ENCODE measurements at regions not wholly inside any gene's neighbourhood (a gene's known extent, or its start where the extent isn't known, plus 50 kb on each side); places are given as distances from the start of the nearest gene placed in this dataset. TPM values are rescaled to one million over a fixed set of nuclear protein-coding genes. Genes with fewer than 3 reads are reported as not detected.

DNA sequence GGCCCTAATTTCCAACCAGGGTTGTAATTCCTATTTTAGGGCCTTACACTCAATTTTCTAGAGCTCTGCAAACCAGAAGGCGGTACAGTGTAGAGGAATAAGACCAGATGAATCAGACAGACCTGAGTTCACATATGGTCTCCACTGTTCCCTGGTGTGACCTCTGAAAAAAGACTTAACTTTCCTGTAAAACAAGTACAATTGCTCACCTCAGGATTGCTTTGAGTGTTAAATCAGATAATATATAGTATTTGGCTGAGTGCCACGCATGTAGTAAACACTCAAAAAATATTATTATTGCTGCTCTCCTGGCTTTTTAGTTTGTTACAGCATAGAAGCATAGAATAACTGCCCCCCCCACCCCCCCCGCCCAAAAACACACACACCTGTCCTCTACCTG, 51.0 kb upstream of the STT3B start:
- no peak overlapping the region for H3K27ac ChIP-seq (ENCODE audit: low read depth)
- no peak overlapping the region for H3K4me2 ChIP-seq
- H3K9me2 ChIP-seq (ENCODE audit: insufficient read depth): 0 out of 2 replicates have a peak, but pooled peaks cover 2% of the 10 kb centered on the region
- Mint-ChIP-seq H3K27ac (no peak overlapping the region), H3K4me1 (peaks cover 10% of the 10 kb centered on the region), H3K9me3 (no peaks in the 10 kb centered on the region; the same call in 2 of the 3 replicates), H3K27me3 (ENCODE audit: insufficient read depth, low read depth, poor library complexity) (peaks cover 6% of the 10 kb centered on the region), H3K4me3 (no peak overlapping the region), H3K36me3 (ENCODE audit: low read depth) (no peaks in the 10 kb centered on the region)
- no peak overlapping the region for H3K4me3 ChIP-seq
- H3F3A ChIP-seq (replicated peaks; ENCODE audit: low read depth): no peaks in the 10 kb centered on the region
- no peaks in the 10 kb centered on the region; the same call in 1 of the 2 replicates for H3K4me1 ChIP-seq (ENCODE audit: insufficient read depth)
- ATAC-seq: no peak
- no peak overlapping the region for H2AFZ ChIP-seq
- no peak for DNase-seq (ENCODE audit: low spot score)
- H3K79me2 ChIP-seq (replicated peaks; ENCODE audit: insufficient read depth): no peaks in the 10 kb centered on the region
- no peaks in the 10 kb centered on the region for H3K36me3 ChIP-seq (ENCODE audit: insufficient read depth)
- H3K27me3 ChIP-seq (ENCODE audit: insufficient read depth): no peaks in the 10 kb centered on the region
- TF ChIP-seq POLR2AphosphoS5 (IDR thresholded peaks at IDR 0.05; ENCODE audit: low read depth): no peak
- no peak for TF ChIP-seq ZNF331 (CRISPR knock-in tag; IDR thresholded peaks at IDR 0.05; ENCODE audit: low read depth)
- no peaks in the 10 kb centered on the region for H4K20me1 ChIP-seq (replicated peaks; ENCODE audit: insufficient read depth)

DNA sequence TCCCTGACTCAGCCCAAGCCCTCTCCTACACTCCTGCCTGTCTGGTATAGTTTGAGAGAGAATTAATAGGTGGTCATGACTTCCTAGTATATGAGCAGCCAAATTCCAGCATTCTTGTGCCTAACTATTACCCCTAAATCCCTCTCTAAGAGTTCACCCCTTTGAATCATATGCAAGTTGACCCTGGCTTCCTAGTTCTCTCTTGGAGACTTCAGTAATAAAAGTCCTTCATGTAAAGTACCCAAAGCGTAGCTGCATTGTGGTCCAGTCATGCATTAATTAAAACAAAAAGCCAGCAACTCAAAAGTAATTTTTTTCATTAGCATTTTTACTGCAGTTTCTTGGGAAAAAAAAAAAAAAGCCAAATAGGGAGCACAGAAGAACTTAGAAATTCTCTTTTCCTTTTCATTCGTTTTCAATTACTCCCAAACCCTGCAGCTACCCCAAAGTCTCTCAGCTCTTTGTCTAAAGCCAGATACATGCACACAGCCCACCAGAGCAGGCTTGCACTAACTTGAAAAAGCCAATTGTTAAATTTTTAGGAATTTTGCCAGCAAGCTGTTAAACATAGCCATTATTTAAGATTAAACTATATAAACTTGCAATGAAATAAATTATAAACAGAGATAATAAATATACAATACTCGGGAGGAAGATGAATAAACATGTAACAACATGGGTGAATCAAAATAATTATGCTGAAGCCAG, 50.1 kb upstream of the STT3B start:
- H3K27ac Mint-ChIP-seq: no peak overlapping the region
- peaks cover 10% of the 10 kb centered on the region for H3K4me1 Mint-ChIP-seq
- H3K36me3 Mint-ChIP-seq (ENCODE audit: low read depth): no peaks in the 10 kb centered on the region
- H3K79me2 ChIP-seq (replicated peaks; ENCODE audit: insufficient read depth): no peaks in the 10 kb centered on the region
- H3K27ac ChIP-seq (ENCODE audit: low read depth): no peak overlapping the region
- no peak overlapping the region for H3K4me3 Mint-ChIP-seq
- H3K9me2 ChIP-seq (ENCODE audit: insufficient read depth): no peaks in the 10 kb centered on the region
- H4K20me1 ChIP-seq (replicated peaks; ENCODE audit: insufficient read depth): no peaks in the 10 kb centered on the region
- no peak for TF ChIP-seq STAT1 (IDR thresholded peaks at IDR 0.05; ENCODE audit: unreplicated experiment)
- no peak for TF ChIP-seq EZH2phosphoT487 (IDR thresholded peaks at IDR 0.05; ENCODE audit: unreplicated experiment)
- no peak for TF ChIP-seq NANOG (IDR thresholded peaks at IDR 0.05; ENCODE audit: borderline replicate concordance)
- TF ChIP-seq, protein P1, sequence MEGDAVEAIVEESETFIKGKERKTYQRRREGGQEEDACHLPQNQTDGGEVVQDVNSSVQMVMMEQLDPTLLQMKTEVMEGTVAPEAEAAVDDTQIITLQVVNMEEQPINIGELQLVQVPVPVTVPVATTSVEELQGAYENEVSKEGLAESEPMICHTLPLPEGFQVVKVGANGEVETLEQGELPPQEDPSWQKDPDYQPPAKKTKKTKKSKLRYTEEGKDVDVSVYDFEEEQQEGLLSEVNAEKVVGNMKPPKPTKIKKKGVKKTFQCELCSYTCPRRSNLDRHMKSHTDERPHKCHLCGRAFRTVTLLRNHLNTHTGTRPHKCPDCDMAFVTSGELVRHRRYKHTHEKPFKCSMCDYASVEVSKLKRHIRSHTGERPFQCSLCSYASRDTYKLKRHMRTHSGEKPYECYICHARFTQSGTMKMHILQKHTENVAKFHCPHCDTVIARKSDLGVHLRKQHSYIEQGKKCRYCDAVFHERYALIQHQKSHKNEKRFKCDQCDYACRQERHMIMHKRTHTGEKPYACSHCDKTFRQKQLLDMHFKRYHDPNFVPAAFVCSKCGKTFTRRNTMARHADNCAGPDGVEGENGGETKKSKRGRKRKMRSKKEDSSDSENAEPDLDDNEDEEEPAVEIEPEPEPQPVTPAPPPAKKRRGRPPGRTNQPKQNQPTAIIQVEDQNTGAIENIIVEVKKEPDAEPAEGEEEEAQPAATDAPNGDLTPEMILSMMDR (conservative IDR thresholded peaks at IDR 0.05; ENCODE audit: low read depth in 2 of 2): no peak
- H3F3A ChIP-seq (replicated peaks; ENCODE audit: low read depth): no peaks in the 10 kb centered on the region
- H3K36me3 ChIP-seq (ENCODE audit: insufficient read depth): no peaks in the 10 kb centered on the region
- no peaks in the 10 kb centered on the region; the same call in 2 of the 3 replicates for H3K9me3 Mint-ChIP-seq
- H2AFZ ChIP-seq: no peak overlapping the region
- no peak overlapping the region for H3K4me3 ChIP-seq
- no peak overlapping the region for H3K4me2 ChIP-seq
- ATAC-seq (no peak), DNase-seq (ENCODE audit: low spot score) (no peak)
- H3K27me3 Mint-ChIP-seq (ENCODE audit: insufficient read depth, low read depth, poor library complexity): peaks cover 9% of the 10 kb centered on the region
- H3K4me1 ChIP-seq (ENCODE audit: insufficient read depth): no peaks in the 10 kb centered on the region; the same call in 1 of the 2 replicates
- H3K27me3 ChIP-seq (ENCODE audit: insufficient read depth): no peaks in the 10 kb centered on the region

Small RNAs in the stretch of these regions (microRNA-seq; reads per million reads assigned to microRNA genes)
- not detected for gene MIR466

Small RNAs in the stretch of these regions (small RNA-seq; reads per million reads assigned to genes)
- gene MIR466 (ENCODE audit: low replicate concordance) (not detected), gene RNA5SP127 (ENCODE audit: low replicate concordance) (not detected)
